ENCODE measurements at regions not wholly inside any gene's neighbourhood (a gene's known extent, or its start where the extent isn't known, plus 50 kb on each side); places are given as distances from the start of the nearest gene placed in this dataset.
A peak's percentile ranks its signal among the peaks of the same experiment; 100 is the strongest.

DNA sequence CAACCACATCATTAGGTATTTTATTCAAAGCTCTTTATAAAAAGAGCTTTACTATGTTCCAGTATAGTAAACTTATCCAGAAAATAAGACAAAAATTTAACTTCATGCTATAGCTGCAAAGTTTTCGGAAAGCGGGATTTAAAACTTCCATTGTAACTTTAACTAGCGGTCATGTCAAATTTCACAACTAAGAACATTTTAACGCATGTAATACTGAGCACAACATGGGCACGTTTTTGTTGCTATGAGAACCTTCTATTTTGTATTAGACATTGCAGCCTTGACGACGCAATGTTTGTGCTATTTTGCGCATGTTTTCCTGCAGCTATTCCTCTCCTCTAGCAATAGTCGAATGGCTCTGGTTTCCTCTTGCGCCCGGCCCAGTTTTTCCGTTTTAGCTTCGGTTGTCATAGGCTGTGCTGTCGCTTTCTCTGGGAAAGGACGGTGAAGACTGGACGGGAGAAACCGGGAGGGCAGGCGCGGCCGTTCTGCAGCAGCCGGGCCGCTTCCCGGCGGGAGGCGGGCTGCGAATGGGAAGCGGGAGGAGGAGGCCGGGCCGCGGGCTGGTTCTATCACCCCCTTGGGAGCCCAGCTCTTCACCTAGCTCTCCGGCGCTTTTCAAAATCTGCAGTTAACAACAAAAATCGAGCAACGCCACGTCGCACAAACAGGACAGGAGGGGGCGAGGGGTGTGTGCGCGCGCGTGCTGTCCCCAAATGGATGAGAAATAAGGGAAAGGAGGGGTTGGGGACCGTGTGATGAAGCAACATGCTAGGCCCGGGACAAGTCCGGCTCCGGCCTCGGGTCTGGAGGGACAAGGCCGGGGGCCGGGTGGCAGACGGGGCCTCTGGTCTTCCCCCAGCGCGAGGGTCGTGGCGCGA lies 105.3 kb upstream of the HNRNPU start (continued):
- TF ChIP-seq, protein P1, sequence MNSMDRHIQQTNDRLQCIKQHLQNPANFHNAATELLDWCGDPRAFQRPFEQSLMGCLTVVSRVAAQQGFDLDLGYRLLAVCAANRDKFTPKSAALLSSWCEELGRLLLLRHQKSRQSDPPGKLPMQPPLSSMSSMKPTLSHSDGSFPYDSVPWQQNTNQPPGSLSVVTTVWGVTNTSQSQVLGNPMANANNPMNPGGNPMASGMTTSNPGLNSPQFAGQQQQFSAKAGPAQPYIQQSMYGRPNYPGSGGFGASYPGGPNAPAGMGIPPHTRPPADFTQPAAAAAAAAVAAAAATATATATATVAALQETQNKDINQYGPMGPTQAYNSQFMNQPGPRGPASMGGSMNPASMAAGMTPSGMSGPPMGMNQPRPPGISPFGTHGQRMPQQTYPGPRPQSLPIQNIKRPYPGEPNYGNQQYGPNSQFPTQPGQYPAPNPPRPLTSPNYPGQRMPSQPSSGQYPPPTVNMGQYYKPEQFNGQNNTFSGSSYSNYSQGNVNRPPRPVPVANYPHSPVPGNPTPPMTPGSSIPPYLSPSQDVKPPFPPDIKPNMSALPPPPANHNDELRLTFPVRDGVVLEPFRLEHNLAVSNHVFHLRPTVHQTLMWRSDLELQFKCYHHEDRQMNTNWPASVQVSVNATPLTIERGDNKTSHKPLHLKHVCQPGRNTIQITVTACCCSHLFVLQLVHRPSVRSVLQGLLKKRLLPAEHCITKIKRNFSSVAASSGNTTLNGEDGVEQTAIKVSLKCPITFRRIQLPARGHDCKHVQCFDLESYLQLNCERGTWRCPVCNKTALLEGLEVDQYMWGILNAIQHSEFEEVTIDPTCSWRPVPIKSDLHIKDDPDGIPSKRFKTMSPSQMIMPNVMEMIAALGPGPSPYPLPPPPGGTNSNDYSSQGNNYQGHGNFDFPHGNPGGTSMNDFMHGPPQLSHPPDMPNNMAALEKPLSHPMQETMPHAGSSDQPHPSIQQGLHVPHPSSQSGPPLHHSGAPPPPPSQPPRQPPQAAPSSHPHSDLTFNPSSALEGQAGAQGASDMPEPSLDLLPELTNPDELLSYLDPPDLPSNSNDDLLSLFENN (IDR thresholded peaks at IDR 0.05; ENCODE audit: low read depth in 2 of 2, low read length in 2 of 2): 0 out of 4 replicates have a peak, but pooled peaks of 1 of the 2 experiments have one; percentile 28
- TF ChIP-seq ZNF584 (CRISPR knock-in tag; IDR thresholded peaks at IDR 0.05; ENCODE audit: low read depth) (0 out of 2 replicates have a peak, but pooled peaks have one; percentile 12), ILF3 (IDR thresholded peaks at IDR 0.05; ENCODE audit: borderline replicate concordance) (no peak), E2F3 (CRISPR knock-in tag; IDR thresholded peaks at IDR 0.05) (peak; percentile 65; the same call in 1 of the 2 replicates), MYBL2 (IDR thresholded peaks at IDR 0.05; ENCODE audit: low read depth) (no peak), MYBL2 (CRISPR knock-in tag; IDR thresholded peaks at IDR 0.05; ENCODE audit: borderline replicate concordance) (no peak), ZNF79 (CRISPR knock-in tag; IDR thresholded peaks at IDR 0.05; ENCODE audit: low read depth) (no peak), SRF (CRISPR knock-in tag; IDR thresholded peaks at IDR 0.05) (peak in 1 of 2 experiments; percentile 66; a peak in 1 of 4 replicates), EP300 (IDR thresholded peaks at IDR 0.05; ENCODE audit: low read length) (no peak; the same call in 1 of the 2 replicates), NR4A1 (CRISPR knock-in tag; IDR thresholded peaks at IDR 0.05) (no peak), NR4A1 (tag; IDR thresholded peaks at IDR 0.05) (0 out of 2 replicates have a peak, but pooled peaks have one; percentile 48), ZNF12 (CRISPR knock-in tag; IDR thresholded peaks at IDR 0.05) (peak; percentile 47), ZBTB1 (CRISPR knock-in tag; IDR thresholded peaks at IDR 0.05; ENCODE audit: borderline replicate concordance, low read depth) (no peak), FOXK2 (conservative IDR thresholded peaks at IDR 0.05 in 1 of 2, IDR thresholded peaks at IDR 0.05 in 1 of 2; ENCODE audit: low read depth in 2 of 2) (peak; percentile 33 to 63; a peak in 3 of 4 replicates), AFF1 (IDR thresholded peaks at IDR 0.05; ENCODE audit: low read depth in 1 of 2, partially characterized antibody in 2 of 2) (peak in 1 of 2 experiments; percentile 41), KDM5B (IDR thresholded peaks at IDR 0.05; ENCODE audit: insufficient replicate concordance, low read depth, low read length) (peak; percentile 86)
- TF ChIP-seq, protein P2, sequence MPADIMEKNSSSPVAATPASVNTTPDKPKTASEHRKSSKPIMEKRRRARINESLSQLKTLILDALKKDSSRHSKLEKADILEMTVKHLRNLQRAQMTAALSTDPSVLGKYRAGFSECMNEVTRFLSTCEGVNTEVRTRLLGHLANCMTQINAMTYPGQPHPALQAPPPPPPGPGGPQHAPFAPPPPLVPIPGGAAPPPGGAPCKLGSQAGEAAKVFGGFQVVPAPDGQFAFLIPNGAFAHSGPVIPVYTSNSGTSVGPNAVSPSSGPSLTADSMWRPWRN (IDR thresholded peaks at IDR 0.05; ENCODE audit: low read depth): no peak

All from K562 (cell line).